ENCODE measurements at regions not wholly inside any gene's neighbourhood (a gene's known extent, or its start where the extent isn't known, plus 50 kb on each side); places are given as distances from the start of the nearest gene placed in this dataset.
"Not testable (repeated sequence)": the region's sequence is repeated elsewhere in the genome, so short reads cannot be mapped to it uniquely, and the experiment has no call there.

- H3K9me2 ChIP-seq: no peaks in the 10 kb centered on the region
- no peaks in the 10 kb centered on the region for H3K36me3 ChIP-seq (replicated peaks in 1 of 2; ENCODE audit: control insufficient read depth in 1 of 2, insufficient read depth in 2 of 2, low read length in 1 of 2)
- DNase-seq: no peak
- H3K4me2 ChIP-seq: no peak overlapping the region
- no peaks in the 10 kb centered on the region for H4K20me1 ChIP-seq (ENCODE audit: insufficient read depth)
- no peaks in the 10 kb centered on the region for H3K79me2 ChIP-seq (ENCODE audit: insufficient read depth)
- no peak overlapping the region for H2AFZ ChIP-seq (ENCODE audit: low read depth)
- H3F3A ChIP-seq (replicated peaks; ENCODE audit: insufficient read depth): peaks cover 17% of the 10 kb centered on the region
- WGBS (ENCODE audit: low lambda C conversion rate): 95% methylated on average over 5 of the region's 5 CpGs
- no peak overlapping the region for H3K9ac ChIP-seq
- ChIA-PET CTCF (no interaction called here), POLR2A (no interaction called here)
- H3K27ac ChIP-seq (ENCODE audit: low read depth in 2 of 2, low read length in 1 of 2): no peak overlapping the region
- H3K9me3 ChIP-seq: no peaks in the 10 kb centered on the region
- H3K4me1 ChIP-seq (ENCODE audit: control insufficient read depth in 1 of 2, insufficient read depth in 2 of 2, low read depth in 1 of 2, low read length in 1 of 2): peaks cover 0 to 17% of the 10 kb centered on the region in 2 experiments; a peak in 2 of 4 replicates
- no peaks in the 10 kb centered on the region for H3K27me3 ChIP-seq (ENCODE audit: insufficient read depth)
- H3K4me3 ChIP-seq (ENCODE audit: low read depth in 2 of 2, low read length in 1 of 2): no peak overlapping the region
- TF ChIP-seq USF1 (IDR thresholded peaks at IDR 0.05; ENCODE audit: borderline replicate concordance, low read depth) (no peak), NFIC (IDR thresholded peaks at IDR 0.05; ENCODE audit: borderline replicate concordance) (no peak), FOXJ3 (CRISPR knock-in tag; IDR thresholded peaks at IDR 0.05) (no peak), JUND (IDR thresholded peaks at IDR 0.05) (no peak), NRF1 (IDR thresholded peaks at IDR 0.05; ENCODE audit: low read depth, low read length) (no peak), EP300 (IDR thresholded peaks at IDR 0.05; ENCODE audit: borderline replicate concordance in 1 of 2, low read depth in 1 of 2, low read length in 1 of 2) (no peak), SMC3 (IDR thresholded peaks at IDR 0.05; ENCODE audit: low read depth, low read length) (no peak), REST (IDR thresholded peaks at IDR 0.05; ENCODE audit: low read depth, low read length) (no peak)
Measured at GRCh38 chr13:46472384-46472783, 80.6 kb upstream of the LRCH1 start.

- H3K79me2 ChIP-seq (ENCODE audit: insufficient read depth); H3K9me3 ChIP-seq; H3K27me3 ChIP-seq (ENCODE audit: insufficient read depth); H3K36me3 ChIP-seq (replicated peaks in 1 of 2; ENCODE audit: control insufficient read depth in 1 of 2, insufficient read depth in 2 of 2, low read length in 1 of 2); POLR2A ChIA-PET; H3K4me1 ChIP-seq (ENCODE audit: control insufficient read depth in 1 of 2, insufficient read depth in 2 of 2, low read depth in 1 of 2, low read length in 1 of 2); H3K9me2 ChIP-seq; H4K20me1 ChIP-seq (ENCODE audit: insufficient read depth); H3K4me2 ChIP-seq; H3K9ac ChIP-seq; DNase-seq; H2AFZ ChIP-seq (ENCODE audit: low read depth); H3K4me3 ChIP-seq (ENCODE audit: low read depth in 2 of 2, low read length in 1 of 2): not testable (repeated sequence)
- CTCF ChIA-PET: interaction anchor here (1.0 to 2.0 kb wide), 2 partner anchors 9 to 252 kb away, joined by 3 to 7 read pairs; no protein-coding TSS in a partner anchor
- Histone ChIP-seq H3F3A (replicated peaks; ENCODE audit: insufficient read depth) (peaks cover 17% of the 10 kb centered on the region), H3K27ac (ENCODE audit: low read depth in 2 of 2, low read length in 1 of 2) (peak overlapping the region in 1 of 2 experiments; percentile 76; a peak in 3 of 4 replicates)
- 90% methylated on average over 12 of the region's 12 CpGs for WGBS (ENCODE audit: low lambda C conversion rate)
Measured at GRCh38 chr13:46469699-46470098, 82.6 kb upstream of the RUBCNL start.
